Chondrocyte (in vitro differentiated cells): ENCODE measurements at regions not wholly inside any gene's neighbourhood (a gene's known extent, or its start where the extent isn't known, plus 50 kb on each side); places are given as distances from the start of the nearest gene placed in this dataset.
"Not testable (repeated sequence)": the region's sequence is repeated elsewhere in the genome, so short reads cannot be mapped to it uniquely, and the experiment has no call there.

ENCODE experiments used
- DNase-seq: peaks from one replicate; pipeline ENCODE4 v3.0.0; 2021; ENCODE audit warnings: mixed read lengths, low spot score
- H3K27ac Mint-ChIP-seq: one replicate; pipeline ENCODE4 v1.8.0; 2021; ENCODE audit warnings: mild to moderate bottlenecking, moderate library complexity, mixed read lengths; ENCODE audit not compliant: unreplicated experiment
- H3K27me3 Mint-ChIP-seq: 2 replicates; pipeline ENCODE4 v1.8.0; 2021; ENCODE audit warnings: low read depth, mixed read lengths
- H3K36me3 Mint-ChIP-seq: 2 replicates; pipeline ENCODE4 v1.8.0; 2021; ENCODE audit warnings: low read depth, mixed read lengths
- H3K4me1 Mint-ChIP-seq: 2 replicates; pipeline ENCODE4 v1.8.0; 2021; ENCODE audit warnings: low read depth, mild to moderate bottlenecking, mixed read lengths
- H3K4me3 Mint-ChIP-seq: one replicate; pipeline ENCODE4 v1.8.0; 2021; ENCODE audit warnings: mild to moderate bottlenecking, moderate library complexity, mixed read lengths; ENCODE audit not compliant: unreplicated experiment
- H3K9me3 Mint-ChIP-seq: 2 replicates; pipeline ENCODE4 v1.8.0; 2021; ENCODE audit warnings: low read depth, mixed read lengths
- CTCF ChIP-seq: fragments of 200-600 bp; sonication (generic); IDR thresholded peaks from 2 replicates; pipeline ENCODE4 v1.5.0; 2021; ENCODE audit warnings: antibody characterized with exemption, mild to moderate bottlenecking, moderate library complexity

- DNase-seq, result no peak
- H3K36me3 Mint-ChIP-seq, result no peaks in the 10 kb centered on the region
Observed at GRCh38 chr6:8627085-8627861, 191.9 kb upstream of the SLC35B3 start.

GRCh38 chr6:8624665-8625064 is 189.3 kb upstream of the SLC35B3 start:
- TF ChIP-seq CTCF, result no peak
- no peak overlapping the region for H3K27ac Mint-ChIP-seq
- no peak overlapping the region for H3K4me3 Mint-ChIP-seq
- no peaks in the 10 kb centered on the region for H3K4me1 Mint-ChIP-seq
- H3K36me3 Mint-ChIP-seq, result no peaks in the 10 kb centered on the region
- H3K9me3 Mint-ChIP-seq, result no peaks in the 10 kb centered on the region
- no peaks in the 10 kb centered on the region for H3K27me3 Mint-ChIP-seq
- no peak for DNase-seq

More at GRCh38 chr6:8627085-8627861, 191.9 kb upstream of the SLC35B3 start:
- TF ChIP-seq CTCF, result no peak
- Mint-ChIP-seq H3K4me3 (no peak overlapping the region), H3K27me3 (no peaks in the 10 kb centered on the region), H3K9me3 (no peaks in the 10 kb centered on the region), H3K4me1 (no peaks in the 10 kb centered on the region), H3K27ac (no peak overlapping the region)

GRCh38 chr6:8623441-8623840 is 188.1 kb upstream of the SLC35B3 start:
- no peaks in the 10 kb centered on the region for H3K36me3 Mint-ChIP-seq
- peaks cover 3% of the 10 kb centered on the region for H3K9me3 Mint-ChIP-seq
- DNase-seq, result no peak
- H3K4me1 Mint-ChIP-seq, result no peaks in the 10 kb centered on the region
- TF ChIP-seq CTCF, result no peak
- H3K4me3 Mint-ChIP-seq, result no peak overlapping the region
- H3K27ac Mint-ChIP-seq, result no peak overlapping the region
- H3K27me3 Mint-ChIP-seq, result no peaks in the 10 kb centered on the region

GRCh38 chr6:8619853-8620252 is 184.5 kb upstream of the SLC35B3 start:
- TF ChIP-seq CTCF, result no peak
- Mint-ChIP-seq H3K27me3 (no peaks in the 10 kb centered on the region), H3K4me3 (no peak overlapping the region), H3K9me3 (peaks cover 11% of the 10 kb centered on the region), H3K27ac (no peak overlapping the region), H3K4me1 (no peaks in the 10 kb centered on the region), H3K36me3 (no peaks in the 10 kb centered on the region)
- no peak for DNase-seq

- not testable (repeated sequence) for H3K27me3 Mint-ChIP-seq, H3K36me3 Mint-ChIP-seq, H3K4me1 Mint-ChIP-seq, H3K4me3 Mint-ChIP-seq, DNase-seq, H3K27ac Mint-ChIP-seq
- H3K9me3 Mint-ChIP-seq, result peaks cover 11% of the 10 kb centered on the region
Observed at GRCh38 chr6:8619408-8619807, 184.1 kb upstream of the SLC35B3 start.

- H3K27me3 Mint-ChIP-seq, result peaks cover 2% of the 10 kb centered on the region
- H3K4me3 Mint-ChIP-seq, result no peak overlapping the region
- TF ChIP-seq CTCF, result no peak
- no peaks in the 10 kb centered on the region for H3K9me3 Mint-ChIP-seq
- no peak for DNase-seq
- H3K36me3 Mint-ChIP-seq, result no peaks in the 10 kb centered on the region
- H3K27ac Mint-ChIP-seq, result no peak overlapping the region
- H3K4me1 Mint-ChIP-seq, result no peaks in the 10 kb centered on the region
Observed at GRCh38 chr6:8608737-8609136, 173.4 kb upstream of the SLC35B3 start.
